Ascending aorta (tissue), 2 donors: ENCODE measurements at regions not wholly inside any gene's neighbourhood (a gene's known extent, or its start where the extent isn't known, plus 50 kb on each side); places are given as distances from the start of the nearest gene placed in this dataset.

ENCODE experiments used
- DNase-seq, 2 donors: peaks; one replicate each; pipeline ENCODE4 v3.0.0-alpha.2; 2019; ENCODE audit warnings: low spot score in 2 of 2
- H3K27ac ChIP-seq, 2 donors: fragments of 200-600 bp; sonication (generic); one replicate each; pipeline ENCODE4 v1.5.1; 2016 to 2017; ENCODE audit warnings: mild to moderate bottlenecking in 1 of 2
- H3K27me3 ChIP-seq: fragments of 200-600 bp; sonication (generic); one replicate; pipeline ENCODE4 v1.5.1; 2017
- H3K36me3 ChIP-seq, 2 donors: fragments of 200-600 bp; sonication (generic); one replicate each; pipeline ENCODE4 v1.5.1; 2016
- H3K4me1 ChIP-seq, 2 donors: fragments of 200-600 bp; sonication (generic); one replicate each; pipeline ENCODE4 v1.5.1; 2016 to 2017; ENCODE audit warnings: mild to moderate bottlenecking in 1 of 2
- H3K4me3 ChIP-seq, 2 donors: fragments of 200-600 bp; sonication (generic); one replicate each; pipeline ENCODE4 v1.5.1; 2016 to 2017; ENCODE audit warnings: mild to moderate bottlenecking in 1 of 2
- H3K9me3 ChIP-seq, 2 donors: fragments of 200-600 bp; sonication (generic); one replicate each; pipeline ENCODE4 v1.5.1; 2016
- CTCF ChIP-seq, 3 experiments: fragments of 200-600 bp in 2 of 3; fragments of 450-650 bp in 1 of 3; sonication (generic) in 2 of 3; IDR thresholded peaks; one replicate each; pipeline ENCODE4 v1.5.1; 2016 to 2019; ENCODE audit warnings: antibody characterized with exemption in 3 of 3, mild to moderate bottlenecking in 1 of 3, moderate library complexity in 1 of 3
- intact Hi-C: fragments of 100-400 bp; cut with DNase I; formaldehyde crosslinking; loops from one replicate; pipeline ENCODE4 v1.15.1; 2023

GRCh38 chr13:84997858-84998257 lies 801.4 kb downstream of the SLITRK6 start:
- intact Hi-C loops: no loop called here
- DNase-seq: no peak
- H3K27ac ChIP-seq: no peak overlapping the region
- no peak for TF ChIP-seq CTCF (IDR thresholded peaks at IDR 0.05)
- H3K36me3 ChIP-seq: no peaks in the 10 kb centered on the region
- H3K27me3 ChIP-seq: no peaks in the 10 kb centered on the region
- H3K9me3 ChIP-seq: no peaks in the 10 kb centered on the region
- H3K4me3 ChIP-seq: no peak overlapping the region
- no peaks in the 10 kb centered on the region for H3K4me1 ChIP-seq

GRCh38 chr13:84994582-84994981 lies 804.6 kb downstream of the SLITRK6 start:
- no peak for DNase-seq
- Histone ChIP-seq H3K36me3 (no peaks in the 10 kb centered on the region), H3K27me3 (no peaks in the 10 kb centered on the region), H3K9me3 (no peaks in the 10 kb centered on the region), H3K27ac (no peak overlapping the region), H3K4me1 (no peaks in the 10 kb centered on the region), H3K4me3 (no peak overlapping the region)
- intact Hi-C loops: no loop called here
- TF ChIP-seq CTCF (IDR thresholded peaks at IDR 0.05): no peak

GRCh38 chr13:84985860-84986259 lies 813.4 kb downstream of the SLITRK6 start:
- H3K27me3 ChIP-seq: no peaks in the 10 kb centered on the region
- intact Hi-C loops: no loop called here

GRCh38 chr13:84983321-84983720 lies 815.9 kb downstream of the SLITRK6 start:
- intact Hi-C loops: no loop called here
- H3K36me3 ChIP-seq: no peaks in the 10 kb centered on the region
- no peak overlapping the region for H3K4me3 ChIP-seq
- no peaks in the 10 kb centered on the region for H3K27me3 ChIP-seq
- H3K27ac ChIP-seq: no peak overlapping the region
- H3K9me3 ChIP-seq: no peaks in the 10 kb centered on the region
- no peak for DNase-seq
- no peaks in the 10 kb centered on the region for H3K4me1 ChIP-seq
- TF ChIP-seq CTCF (IDR thresholded peaks at IDR 0.05): no peak

More at GRCh38 chr13:84985860-84986259, 813.4 kb downstream of the SLITRK6 start:
- DNase-seq: no peak
- H3K9me3 ChIP-seq: no peaks in the 10 kb centered on the region
- no peak overlapping the region for H3K27ac ChIP-seq
- TF ChIP-seq CTCF (IDR thresholded peaks at IDR 0.05): no peak
- no peaks in the 10 kb centered on the region for H3K4me1 ChIP-seq
- H3K36me3 ChIP-seq: no peaks in the 10 kb centered on the region
- no peak overlapping the region for H3K4me3 ChIP-seq

GRCh38 chr13:84980571-84980970 lies 818.6 kb downstream of the SLITRK6 start:
- no peak overlapping the region for H3K27ac ChIP-seq
- intact Hi-C loops: no loop called here
- no peaks in the 10 kb centered on the region for H3K36me3 ChIP-seq
- H3K27me3 ChIP-seq: no peaks in the 10 kb centered on the region
- TF ChIP-seq CTCF (IDR thresholded peaks at IDR 0.05): no peak
- no peaks in the 10 kb centered on the region for H3K4me1 ChIP-seq
- DNase-seq: no peak
- H3K4me3 ChIP-seq: no peak overlapping the region
- H3K9me3 ChIP-seq: no peaks in the 10 kb centered on the region

- Histone ChIP-seq H3K9me3 (no peaks in the 10 kb centered on the region), H3K4me3 (no peak overlapping the region), H3K4me1 (no peaks in the 10 kb centered on the region), H3K36me3 (no peaks in the 10 kb centered on the region), H3K27me3 (no peaks in the 10 kb centered on the region), H3K27ac (no peak overlapping the region)
- intact Hi-C loops: no loop called here
- no peak for TF ChIP-seq CTCF (IDR thresholded peaks at IDR 0.05)
- DNase-seq: no peak
Observed at GRCh38 chr13:84978851-84979250, 820.4 kb downstream of the SLITRK6 start.
